ENCODE measurements at regions not wholly inside any gene's neighbourhood (a gene's known extent, or its start where the extent isn't known, plus 50 kb on each side); places are given as distances from the start of the nearest gene placed in this dataset.

DNA sequence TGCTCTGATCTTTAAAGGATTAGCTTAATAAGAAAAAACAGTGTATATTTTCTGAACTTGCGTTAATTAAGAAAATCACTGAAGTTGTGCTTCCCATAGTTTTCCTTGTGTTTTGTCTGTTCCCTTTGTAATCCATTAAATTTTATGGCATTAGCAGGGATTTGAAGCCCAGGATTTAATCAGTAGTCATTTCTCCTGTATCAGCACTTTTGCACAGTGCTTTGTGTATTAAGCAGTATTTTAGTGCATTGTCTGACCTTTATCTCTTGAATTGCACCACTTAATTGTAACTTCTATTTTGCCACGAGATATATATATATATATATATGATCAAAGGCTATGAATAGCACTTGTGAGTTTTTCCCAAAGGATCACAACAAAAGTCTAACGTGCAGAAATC lies 133.7 kb downstream of the S1PR1 start:
- TF ChIP-seq, protein P1, sequence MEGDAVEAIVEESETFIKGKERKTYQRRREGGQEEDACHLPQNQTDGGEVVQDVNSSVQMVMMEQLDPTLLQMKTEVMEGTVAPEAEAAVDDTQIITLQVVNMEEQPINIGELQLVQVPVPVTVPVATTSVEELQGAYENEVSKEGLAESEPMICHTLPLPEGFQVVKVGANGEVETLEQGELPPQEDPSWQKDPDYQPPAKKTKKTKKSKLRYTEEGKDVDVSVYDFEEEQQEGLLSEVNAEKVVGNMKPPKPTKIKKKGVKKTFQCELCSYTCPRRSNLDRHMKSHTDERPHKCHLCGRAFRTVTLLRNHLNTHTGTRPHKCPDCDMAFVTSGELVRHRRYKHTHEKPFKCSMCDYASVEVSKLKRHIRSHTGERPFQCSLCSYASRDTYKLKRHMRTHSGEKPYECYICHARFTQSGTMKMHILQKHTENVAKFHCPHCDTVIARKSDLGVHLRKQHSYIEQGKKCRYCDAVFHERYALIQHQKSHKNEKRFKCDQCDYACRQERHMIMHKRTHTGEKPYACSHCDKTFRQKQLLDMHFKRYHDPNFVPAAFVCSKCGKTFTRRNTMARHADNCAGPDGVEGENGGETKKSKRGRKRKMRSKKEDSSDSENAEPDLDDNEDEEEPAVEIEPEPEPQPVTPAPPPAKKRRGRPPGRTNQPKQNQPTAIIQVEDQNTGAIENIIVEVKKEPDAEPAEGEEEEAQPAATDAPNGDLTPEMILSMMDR (IDR thresholded peaks at IDR 0.05), result no peak
- TF ChIP-seq POLR2AphosphoS5 (IDR thresholded peaks at IDR 0.05) (no peak), EP300 (IDR thresholded peaks at IDR 0.05) (no peak)

All from gastroesophageal sphincter (tissue), 3 donors.